H1 (cell line): ENCODE measurements at regions not wholly inside any gene's neighbourhood (a gene's known extent, or its start where the extent isn't known, plus 50 kb on each side); places are given as distances from the start of the nearest gene placed in this dataset.

ENCODE experiments used
- CTCF ChIA-PET: fragments of 300-600 bp; sonication (Branson Sonifier 250); formaldehyde crosslinking; loops from one replicate; lab custom pipeline; 2021; ENCODE audit not compliant: partially characterized antibody; lab: Charles Lee
- POLR2A ChIA-PET: fragments of 300-600 bp; sonication (Branson Sonifier 250); formaldehyde crosslinking; loops from one replicate; lab custom pipeline; 2021; ENCODE audit warnings: inconsistent platforms; ENCODE audit not compliant: partially characterized antibody; lab: Charles Lee
- DNase-seq, 2 experiments: peaks; one replicate each; pipeline versions ENCODE4 v3.0.0 to v3.0.0-alpha.2; 2010 to 2022; ENCODE audit warnings: low spot score in 2 of 2, low read depth in 1 of 2, mixed read lengths in 1 of 2
- FAIRE-seq: peaks from 2 replicates; lab custom pipeline; 2011; peaks lifted over from hg19 to GRCh38; lab: Jason Lieb, UNC
- H2AFZ ChIP-seq: 2 replicates; pipeline ENCODE4 v1.8.1; 2012; ENCODE audit warnings: low read length, inconsistent platforms
- H2AK5ac ChIP-seq: 2 replicates; pipeline ENCODE4 v1.6.1; 2013; ENCODE audit warnings: low read depth, low read length
- H2BK120ac ChIP-seq: replicated peaks from 2 replicates; pipeline ENCODE3; 2013; ENCODE audit warnings: low read depth, low read length, inconsistent platforms
- H2BK12ac ChIP-seq: 2 replicates; pipeline ENCODE4 v1.6.1; 2013; ENCODE audit warnings: low read depth, low read length
- H2BK15ac ChIP-seq: 2 replicates; pipeline ENCODE4 v1.6.1; 2013; ENCODE audit warnings: low read length
- H2BK20ac ChIP-seq: 2 replicates; pipeline ENCODE4 v1.6.1; 2013; ENCODE audit warnings: low read length
- H2BK5ac ChIP-seq: 2 replicates; pipeline ENCODE4 v1.6.1; 2013; ENCODE audit warnings: low read depth, low read length
- H3K14ac ChIP-seq: 2 replicates; pipeline ENCODE4 v1.6.1; 2013; ENCODE audit warnings: inconsistent platforms; ENCODE audit not compliant: insufficient read length
- H3K18ac ChIP-seq: 2 replicates; pipeline ENCODE4 v1.6.1; 2013; ENCODE audit warnings: low read length; ENCODE audit errors: extremely low read depth
- H3K23ac ChIP-seq: 2 replicates; pipeline ENCODE4 v1.6.1; 2013; ENCODE audit warnings: inconsistent platforms; ENCODE audit not compliant: insufficient read length
- H3K23me2 ChIP-seq: 2 replicates; pipeline ENCODE4 v1.6.1; 2013; ENCODE audit warnings: low read depth, low read length
- H3K27ac ChIP-seq: 2 replicates; pipeline ENCODE4 v1.6.1; 2011; ENCODE audit warnings: low read depth, low read length, inconsistent platforms
- H3K27me3 ChIP-seq, 4 experiments: replicated peaks in 1 of 4; 1 replicate in 1 of 4; 2 replicates in 3 of 4; pipeline versions ENCODE4 v1.6.1 to v1.8.1; 2011 to 2013; ENCODE audit warnings: low read length in 3 of 4, mild to moderate bottlenecking in 3 of 4, inconsistent platforms in 2 of 4, mixed read lengths in 2 of 4, moderate library complexity in 1 of 4; ENCODE audit not compliant: control insufficient read depth in 3 of 4, insufficient read depth in 3 of 4; ENCODE audit errors: extremely low read depth in 1 of 4
- H3K36me3 ChIP-seq, 4 experiments: 2 replicates each; pipeline versions ENCODE4 v1.6.1 to v1.8.1; 2011 to 2013; ENCODE audit warnings: mild to moderate bottlenecking in 4 of 4, low read length in 3 of 4, moderate library complexity in 2 of 4, control low read depth in 1 of 4, inconsistent platforms in 1 of 4; ENCODE audit not compliant: insufficient read depth in 4 of 4, control insufficient read depth in 2 of 4
- H3K4ac ChIP-seq: replicated peaks from 2 replicates; pipeline ENCODE3; 2013; ENCODE audit warnings: low read length, low read depth, mixed read lengths, inconsistent platforms; ENCODE audit not compliant: insufficient read length
- H3K4me1 ChIP-seq, 4 experiments: replicated peaks in 1 of 4; 1 replicate in 1 of 4; 2 replicates in 3 of 4; pipeline versions ENCODE4 v1.6.1 to v1.8.1; 2011 to 2013; ENCODE audit warnings: low read length in 3 of 4, inconsistent platforms in 2 of 4, mixed read lengths in 1 of 4; ENCODE audit not compliant: insufficient read depth in 4 of 4, control insufficient read depth in 3 of 4
- H3K4me2 ChIP-seq, 2 experiments: 2 replicates each; pipeline versions ENCODE4 v1.6.1 to v1.8.1; 2011 to 2013; ENCODE audit warnings: low read depth in 2 of 2, low read length in 2 of 2, control low read depth in 1 of 2, inconsistent platforms in 1 of 2, mild to moderate bottlenecking in 1 of 2; ENCODE audit not compliant: insufficient read depth in 1 of 2
- H3K4me3 ChIP-seq, 4 experiments: fragments of 200-600, 300-600 bp in 1 of 4; sonication (generic), shearing (Covaris generic), sonication (Bioruptor Twin) in 1 of 4; 2 replicates each; pipeline versions ENCODE4 v1.5.1 to v1.8.1; 2011 to 2016; ENCODE audit warnings: low read length in 4 of 4, low read depth in 3 of 4, control low read depth in 2 of 4, inconsistent platforms in 2 of 4, mild to moderate bottlenecking in 2 of 4, mixed read lengths in 1 of 4, moderate library complexity in 1 of 4; ENCODE audit not compliant: insufficient read depth in 2 of 4; ENCODE audit errors: extremely low read depth in 1 of 4
- H3K56ac ChIP-seq: replicated peaks from 2 replicates; pipeline ENCODE3; 2013; ENCODE audit warnings: low read depth, mild to moderate bottlenecking, mixed read lengths, low read length, inconsistent platforms; ENCODE audit not compliant: insufficient read length
- H3K79me1 ChIP-seq: 2 replicates; pipeline ENCODE4 v1.6.1; 2013; ENCODE audit warnings: low read depth, low read length, control low read depth
- H3K79me2 ChIP-seq, 2 experiments: 2 replicates each; pipeline versions ENCODE4 v1.6.1 to v1.8.1; 2012 to 2013; ENCODE audit warnings: low read length in 2 of 2, mild to moderate bottlenecking in 2 of 2, inconsistent platforms in 1 of 2; ENCODE audit not compliant: insufficient read depth in 2 of 2, control insufficient read depth in 1 of 2
- H3K9ac ChIP-seq, 4 experiments: replicated peaks in 1 of 4; 1 replicate in 1 of 4; 2 replicates in 3 of 4; pipeline versions ENCODE4 v1.6.1 to v1.8.1; 2011 to 2013; ENCODE audit warnings: low read depth in 3 of 4, low read length in 3 of 4, control low read depth in 2 of 4, mild to moderate bottlenecking in 2 of 4, moderate library complexity in 2 of 4, inconsistent platforms in 1 of 4; ENCODE audit errors: extremely low read depth in 1 of 4
- H3K9me3 ChIP-seq, 2 experiments: 2 replicates each; pipeline versions ENCODE4 v1.6.1 to v1.8.1; 2012 to 2013; ENCODE audit warnings: mild to moderate bottlenecking in 2 of 2, moderate library complexity in 2 of 2, control low read depth in 1 of 2, inconsistent platforms in 1 of 2, low read depth in 1 of 2, low read length in 1 of 2, mixed read lengths in 1 of 2; ENCODE audit not compliant: insufficient read depth in 2 of 2
- H4K20me1 ChIP-seq, 2 experiments: replicated peaks in 1 of 2; 2 replicates each; pipeline versions ENCODE3 to v1.8.1; 2011 to 2013; ENCODE audit warnings: inconsistent platforms in 2 of 2, low read length in 2 of 2, mild to moderate bottlenecking in 1 of 2; ENCODE audit not compliant: insufficient read depth in 2 of 2, control insufficient read depth in 1 of 2
- H4K5ac ChIP-seq: 2 replicates; pipeline ENCODE4 v1.6.1; 2013; ENCODE audit warnings: low read length, low read depth, mixed read lengths, inconsistent platforms; ENCODE audit not compliant: insufficient read length
- H4K8ac ChIP-seq: 2 replicates; pipeline ENCODE4 v1.8.0; 2013; ENCODE audit warnings: mild to moderate bottlenecking, moderate library complexity, low read length, inconsistent platforms; ENCODE audit not compliant: insufficient read depth; ENCODE audit errors: extremely low read depth
- H4K91ac ChIP-seq: replicated peaks from 2 replicates; pipeline ENCODE3; 2013; ENCODE audit warnings: low read length, mixed read lengths, inconsistent platforms; ENCODE audit not compliant: insufficient read length
- ATF2 ChIP-seq: IDR thresholded peaks from 2 replicates; pipeline ENCODE4 v1.6.1; 2012; ENCODE audit warnings: low read length, inconsistent platforms
- BACH1 ChIP-seq: IDR thresholded peaks from 2 replicates; pipeline ENCODE4 v1.6.1; 2012; ENCODE audit warnings: low read length, improper control_type of control experiment
- BRCA1 ChIP-seq: IDR thresholded peaks from 2 replicates; pipeline ENCODE4 v1.6.1; 2012; ENCODE audit warnings: low read depth, low read length, improper control_type of control experiment
- CHD2 ChIP-seq: IDR thresholded peaks from 2 replicates; pipeline ENCODE4 v1.6.1; 2012; ENCODE audit warnings: low read length, improper control_type of control experiment
- MAFK ChIP-seq: IDR thresholded peaks from 2 replicates; pipeline ENCODE4 v1.6.1; 2012; ENCODE audit warnings: low read depth, mild to moderate bottlenecking, improper control_type of control experiment, low read length
- NANOG ChIP-seq: IDR thresholded peaks from 2 replicates; pipeline ENCODE4 v1.6.1; 2011; ENCODE audit warnings: low read length, low read depth, mild to moderate bottlenecking, inconsistent platforms; ENCODE audit not compliant: insufficient read depth, poor library complexity, severe bottlenecking
- NRF1 ChIP-seq: IDR thresholded peaks from 2 replicates; pipeline ENCODE4 v1.6.1; 2011; ENCODE audit warnings: mild to moderate bottlenecking, low read depth, low read length, improper control_type of control experiment
- POLR2AphosphoS5 ChIP-seq: IDR thresholded peaks from 2 replicates; pipeline ENCODE4 v1.6.1; 2011; ENCODE audit warnings: low read depth, low read length
- RXRA ChIP-seq: IDR thresholded peaks from 2 replicates; pipeline ENCODE4 v1.6.1; 2011; ENCODE audit warnings: low read depth, mild to moderate bottlenecking, low read length, moderate library complexity; ENCODE audit not compliant: insufficient read depth
- SIRT6 ChIP-seq: IDR thresholded peaks from one replicate; pipeline ENCODE4 v1.7.1; 2012; ENCODE audit warnings: low read length, inconsistent platforms
- SP1 ChIP-seq: IDR thresholded peaks from 2 replicates; pipeline ENCODE4 v1.6.1; 2011; ENCODE audit warnings: low read depth, low read length
- SRF ChIP-seq: IDR thresholded peaks from 2 replicates; pipeline ENCODE4 v1.6.1; 2011; ENCODE audit warnings: mild to moderate bottlenecking, low read depth, low read length, moderate library complexity
- TBP ChIP-seq: IDR thresholded peaks from 2 replicates; pipeline ENCODE4 v1.6.1; 2011; ENCODE audit warnings: low read depth, low read length, improper control_type of control experiment
- TCF12 ChIP-seq: IDR thresholded peaks from 2 replicates; pipeline ENCODE4 v1.6.1; 2011; ENCODE audit warnings: low read depth, mild to moderate bottlenecking, low read length
- WGBS, 2 experiments: shearing (Covaris generic) in 1 of 2; methylation state at CpG; one replicate each; pipeline versions ENCODE4 v1.1.6 to v1.1.7; 2013 to 2015; ENCODE audit warnings: low lambda C conversion rate in 2 of 2, mixed read lengths in 2 of 2, inconsistent platforms in 1 of 2, low coverage in 1 of 2, missing lambda C conversion rate in 1 of 2; ENCODE audit not compliant: insufficient replicate concordance in 2 of 2, insufficient coverage in 1 of 2, insufficient read length in 1 of 2; ENCODE audit errors: extremely low coverage in 1 of 2, missing lambda C conversion rate in 1 of 2; 5-methylcytosine and 5-hydroxymethylcytosine counted together

GRCh38 chr7:119594956-119595355, 678.0 kb upstream of the KCND2 start:
- no peaks in the 10 kb centered on the region for H3K36me3 ChIP-seq
- H2BK5ac ChIP-seq: no peak overlapping the region
- no peak overlapping the region for H2BK120ac ChIP-seq
- H3K9ac ChIP-seq: no peak overlapping the region
- no peaks in the 10 kb centered on the region for H3K79me2 ChIP-seq
- H4K91ac ChIP-seq: no peak overlapping the region
- no peak overlapping the region for H3K18ac ChIP-seq
- no peak overlapping the region for H2AFZ ChIP-seq
- DNase-seq (no peak), FAIRE-seq (peak; percentile 52)
- no peak overlapping the region for H2BK12ac ChIP-seq
- 0 out of 2 replicates have a peak, but pooled peaks cover 1% of the 10 kb centered on the region for H3K23me2 ChIP-seq
- no peak overlapping the region for H2BK15ac ChIP-seq
- peak overlapping the region in 1 of 2 experiments; percentile 30; a peak in 1 of 4 replicates for H3K4me2 ChIP-seq
- H2AK5ac ChIP-seq: no peak overlapping the region
- H3K9me3 ChIP-seq: no peaks in the 10 kb centered on the region
- no peak overlapping the region for H3K14ac ChIP-seq
- H3K56ac ChIP-seq: no peak overlapping the region
- H3K79me1 ChIP-seq: no peaks in the 10 kb centered on the region
- ChIA-PET CTCF (interaction anchor here (1.2 kb wide), 1 partner anchor 12 kb away, joined by 3 read pairs; no protein-coding TSS in a partner anchor), POLR2A (no interaction called here)
- H3K27me3 ChIP-seq: no peaks in the 10 kb centered on the region
- WGBS, 2 experiments: 32% methylated on average over 4 of the region's 4 CpGs; no CpG with 5 or more reads in 1 of the 2 experiments
- H3K27ac ChIP-seq: no peak overlapping the region
- no peaks in the 10 kb centered on the region for H4K20me1 ChIP-seq
- no peak overlapping the region for H4K8ac ChIP-seq
- H2BK20ac ChIP-seq: no peak overlapping the region
- no peak overlapping the region for H3K23ac ChIP-seq
- peaks cover 0 to 5% (median 1%) of the 10 kb centered on the region in 4 experiments; a peak in 3 of 7 replicates for H3K4me1 ChIP-seq
- no peak overlapping the region for H3K4me3 ChIP-seq
- no peak overlapping the region for H3K4ac ChIP-seq
- no peak overlapping the region for H4K5ac ChIP-seq
- TF ChIP-seq RXRA: no peak
- no peak for TF ChIP-seq CHD2
- TF ChIP-seq TBP: no peak
- no peak for TF ChIP-seq BACH1
- 0 out of 2 replicates have a peak, but pooled peaks have one; percentile 38 for TF ChIP-seq ATF2
- TF ChIP-seq POLR2AphosphoS5: no peak
- 0 out of 2 replicates have a peak, but pooled peaks have one; percentile 18 for TF ChIP-seq TCF12
- no peak for TF ChIP-seq SRF
- 0 out of 2 replicates have a peak, but pooled peaks have one; percentile 34 for TF ChIP-seq SP1
- no peak for TF ChIP-seq BRCA1
- no peak for TF ChIP-seq NRF1
- peak; percentile 72 for TF ChIP-seq NANOG
- TF ChIP-seq SIRT6: no peak
- TF ChIP-seq MAFK: no peak
